HEK293 (cell line): ENCODE measurements at regions not wholly inside any gene's neighbourhood (a gene's known extent, or its start where the extent isn't known, plus 50 kb on each side); places are given as distances from the start of the nearest gene placed in this dataset.

Source experiments
- CTCF ChIP-seq: fragments of 450-650 bp; formaldehyde crosslinking; IDR thresholded peaks from 2 replicates; pipeline ENCODE4 v1.5.1; 2016; ENCODE audit warnings: missing biosample characterization, missing genetic modification characterization
- SP7 ChIP-seq: fragments of 450-650 bp; formaldehyde crosslinking; IDR thresholded peaks from 2 replicates; pipeline ENCODE4 v1.5.1; 2016; ENCODE audit warnings: missing biosample characterization, missing genetic modification characterization
- ZEB2 ChIP-seq: fragments of 450-650 bp; formaldehyde crosslinking; IDR thresholded peaks from 2 replicates; pipeline ENCODE4 v1.5.1; 2016; ENCODE audit warnings: missing biosample characterization, missing genetic modification characterization
- ZNF23 ChIP-seq: fragments of 450-650 bp; formaldehyde crosslinking; IDR thresholded peaks from 2 replicates; pipeline ENCODE4 v1.5.1; 2016; ENCODE audit warnings: missing biosample characterization, missing genetic modification characterization, borderline replicate concordance
- ZNF274 ChIP-seq, 2 experiments: fragments of 200-500 bp in 1 of 2; fragments of 450-650 bp in 1 of 2; sonication (Bioruptor generic) in 1 of 2; formaldehyde crosslinking in 1 of 2; IDR thresholded peaks; 2 replicates each; pipeline versions ENCODE4 v1.5.1 to v1.6.1; 2014 to 2016; ENCODE audit warnings: borderline replicate concordance in 1 of 2, inconsistent platforms in 1 of 2, low read length in 1 of 2, missing biosample characterization in 1 of 2, missing genetic modification characterization in 1 of 2
- ZNF302 ChIP-seq: fragments of 450-650 bp; formaldehyde crosslinking; IDR thresholded peaks from 2 replicates; pipeline ENCODE4 v1.5.1; 2016; ENCODE audit warnings: missing biosample characterization, missing genetic modification characterization, low read depth
- ZNF555 ChIP-seq: fragments of 450-650 bp; formaldehyde crosslinking; conservative IDR thresholded peaks from 2 replicates; pipeline ENCODE4 v1.5.1; 2017; ENCODE audit warnings: missing biosample characterization, mild to moderate bottlenecking, missing genetic modification characterization, inconsistent platforms
- ZNF585B ChIP-seq: fragments of 450-650 bp; formaldehyde crosslinking; IDR thresholded peaks from 2 replicates; pipeline ENCODE4 v1.5.1; 2016; ENCODE audit warnings: missing biosample characterization, missing genetic modification characterization
- ZNF677 ChIP-seq: fragments of 450-650 bp; IDR thresholded peaks from 2 replicates; pipeline ENCODE4 v1.5.0; 2018; ENCODE audit warnings: missing biosample characterization, mild to moderate bottlenecking, missing genetic modification characterization, moderate library complexity
- TF ChIP-seq, protein P1 (sequence below): fragments of 450-650 bp; IDR thresholded peaks from 2 replicates; pipeline ENCODE4 v1.5.1; 2018; ENCODE audit warnings: missing biosample characterization, missing genetic modification characterization
- TF ChIP-seq, protein P2 (sequence below): fragments of 450-650 bp; formaldehyde crosslinking; IDR thresholded peaks from 2 replicates; pipeline ENCODE4 v1.5.1; 2016; ENCODE audit warnings: missing biosample characterization, missing genetic modification characterization, borderline replicate concordance
- TF ChIP-seq, protein P3 (sequence below): fragments of 450-650 bp; formaldehyde crosslinking; IDR thresholded peaks from 2 replicates; pipeline ENCODE4 v1.5.1; 2016; ENCODE audit warnings: missing biosample characterization, missing genetic modification characterization

DNA sequence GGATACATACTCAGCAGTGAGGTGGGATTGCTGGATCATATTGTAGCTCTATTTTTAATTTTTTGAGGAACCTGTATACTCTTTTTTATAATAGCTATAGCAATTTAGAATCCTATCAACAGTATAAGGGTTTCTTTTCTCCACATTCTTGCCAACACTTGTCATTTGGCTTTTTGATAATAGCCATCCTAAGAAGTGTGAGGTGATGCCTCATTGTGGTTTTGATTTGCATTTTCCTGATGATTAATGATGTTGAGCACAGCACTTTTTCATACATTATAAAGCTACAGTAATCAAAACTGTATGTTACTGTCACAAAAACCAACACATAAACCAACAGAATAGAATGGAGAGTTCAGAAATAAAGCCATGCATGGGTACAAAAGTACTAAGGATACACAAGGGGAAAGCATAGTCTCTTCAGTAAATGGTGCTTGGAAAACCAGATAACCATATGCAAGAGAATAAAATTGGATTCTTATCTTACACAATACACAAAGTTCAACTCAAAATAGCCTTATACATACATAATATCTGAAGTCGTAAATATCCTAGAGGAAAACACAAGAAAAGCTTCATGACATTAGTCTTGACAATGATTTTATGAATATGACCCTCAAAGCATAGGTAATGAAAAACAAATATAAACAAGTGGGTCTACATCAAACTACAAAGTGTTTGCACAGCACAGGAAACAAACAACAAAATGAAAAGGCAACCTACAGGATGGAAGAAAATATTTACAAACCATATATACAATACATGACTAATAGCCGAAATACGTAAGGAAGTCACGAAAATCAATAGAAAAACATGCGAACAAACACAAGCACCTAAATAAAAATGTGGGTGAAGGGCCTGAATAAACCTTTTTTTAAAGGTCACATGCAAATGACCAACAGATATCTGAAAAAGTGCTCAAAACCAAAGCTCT lies 287.8 kb upstream of the DAB2 start:
- TF ChIP-seq, protein P1, sequence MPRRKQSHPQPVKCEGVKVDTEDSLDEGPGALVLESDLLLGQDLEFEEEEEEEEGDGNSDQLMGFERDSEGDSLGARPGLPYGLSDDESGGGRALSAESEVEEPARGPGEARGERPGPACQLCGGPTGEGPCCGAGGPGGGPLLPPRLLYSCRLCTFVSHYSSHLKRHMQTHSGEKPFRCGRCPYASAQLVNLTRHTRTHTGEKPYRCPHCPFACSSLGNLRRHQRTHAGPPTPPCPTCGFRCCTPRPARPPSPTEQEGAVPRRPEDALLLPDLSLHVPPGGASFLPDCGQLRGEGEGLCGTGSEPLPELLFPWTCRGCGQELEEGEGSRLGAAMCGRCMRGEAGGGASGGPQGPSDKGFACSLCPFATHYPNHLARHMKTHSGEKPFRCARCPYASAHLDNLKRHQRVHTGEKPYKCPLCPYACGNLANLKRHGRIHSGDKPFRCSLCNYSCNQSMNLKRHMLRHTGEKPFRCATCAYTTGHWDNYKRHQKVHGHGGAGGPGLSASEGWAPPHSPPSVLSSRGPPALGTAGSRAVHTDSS (tag by site-specific recombination), result no peak
- TF ChIP-seq CTCF (tag by site-specific recombination), result no peak
- TF ChIP-seq ZNF585B (tag by site-specific recombination), result no peak
- no peak for TF ChIP-seq ZNF274 (IDR thresholded peaks at IDR 0.05; ENCODE audit: low read length)
- TF ChIP-seq ZNF274 (tag by site-specific recombination; IDR thresholded peaks at IDR 0.05; ENCODE audit: borderline replicate concordance), result no peak
- TF ChIP-seq, protein P2, sequence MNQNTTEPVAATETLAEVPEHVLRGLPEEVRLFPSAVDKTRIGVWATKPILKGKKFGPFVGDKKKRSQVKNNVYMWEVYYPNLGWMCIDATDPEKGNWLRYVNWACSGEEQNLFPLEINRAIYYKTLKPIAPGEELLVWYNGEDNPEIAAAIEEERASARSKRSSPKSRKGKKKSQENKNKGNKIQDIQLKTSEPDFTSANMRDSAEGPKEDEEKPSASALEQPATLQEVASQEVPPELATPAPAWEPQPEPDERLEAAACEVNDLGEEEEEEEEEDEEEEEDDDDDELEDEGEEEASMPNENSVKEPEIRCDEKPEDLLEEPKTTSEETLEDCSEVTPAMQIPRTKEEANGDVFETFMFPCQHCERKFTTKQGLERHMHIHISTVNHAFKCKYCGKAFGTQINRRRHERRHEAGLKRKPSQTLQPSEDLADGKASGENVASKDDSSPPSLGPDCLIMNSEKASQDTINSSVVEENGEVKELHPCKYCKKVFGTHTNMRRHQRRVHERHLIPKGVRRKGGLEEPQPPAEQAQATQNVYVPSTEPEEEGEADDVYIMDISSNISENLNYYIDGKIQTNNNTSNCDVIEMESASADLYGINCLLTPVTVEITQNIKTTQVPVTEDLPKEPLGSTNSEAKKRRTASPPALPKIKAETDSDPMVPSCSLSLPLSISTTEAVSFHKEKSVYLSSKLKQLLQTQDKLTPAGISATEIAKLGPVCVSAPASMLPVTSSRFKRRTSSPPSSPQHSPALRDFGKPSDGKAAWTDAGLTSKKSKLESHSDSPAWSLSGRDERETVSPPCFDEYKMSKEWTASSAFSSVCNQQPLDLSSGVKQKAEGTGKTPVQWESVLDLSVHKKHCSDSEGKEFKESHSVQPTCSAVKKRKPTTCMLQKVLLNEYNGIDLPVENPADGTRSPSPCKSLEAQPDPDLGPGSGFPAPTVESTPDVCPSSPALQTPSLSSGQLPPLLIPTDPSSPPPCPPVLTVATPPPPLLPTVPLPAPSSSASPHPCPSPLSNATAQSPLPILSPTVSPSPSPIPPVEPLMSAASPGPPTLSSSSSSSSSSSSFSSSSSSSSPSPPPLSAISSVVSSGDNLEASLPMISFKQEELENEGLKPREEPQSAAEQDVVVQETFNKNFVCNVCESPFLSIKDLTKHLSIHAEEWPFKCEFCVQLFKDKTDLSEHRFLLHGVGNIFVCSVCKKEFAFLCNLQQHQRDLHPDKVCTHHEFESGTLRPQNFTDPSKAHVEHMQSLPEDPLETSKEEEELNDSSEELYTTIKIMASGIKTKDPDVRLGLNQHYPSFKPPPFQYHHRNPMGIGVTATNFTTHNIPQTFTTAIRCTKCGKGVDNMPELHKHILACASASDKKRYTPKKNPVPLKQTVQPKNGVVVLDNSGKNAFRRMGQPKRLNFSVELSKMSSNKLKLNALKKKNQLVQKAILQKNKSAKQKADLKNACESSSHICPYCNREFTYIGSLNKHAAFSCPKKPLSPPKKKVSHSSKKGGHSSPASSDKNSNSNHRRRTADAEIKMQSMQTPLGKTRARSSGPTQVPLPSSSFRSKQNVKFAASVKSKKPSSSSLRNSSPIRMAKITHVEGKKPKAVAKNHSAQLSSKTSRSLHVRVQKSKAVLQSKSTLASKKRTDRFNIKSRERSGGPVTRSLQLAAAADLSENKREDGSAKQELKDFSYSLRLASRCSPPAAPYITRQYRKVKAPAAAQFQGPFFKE, result no peak
- TF ChIP-seq ZNF677 (tag by site-specific recombination), result no peak
- no peak for TF ChIP-seq SP7 (tag by site-specific recombination)
- no peak for TF ChIP-seq ZNF23 (tag by site-specific recombination)
- TF ChIP-seq ZNF302 (tag by site-specific recombination), result no peak
- TF ChIP-seq, protein P3, sequence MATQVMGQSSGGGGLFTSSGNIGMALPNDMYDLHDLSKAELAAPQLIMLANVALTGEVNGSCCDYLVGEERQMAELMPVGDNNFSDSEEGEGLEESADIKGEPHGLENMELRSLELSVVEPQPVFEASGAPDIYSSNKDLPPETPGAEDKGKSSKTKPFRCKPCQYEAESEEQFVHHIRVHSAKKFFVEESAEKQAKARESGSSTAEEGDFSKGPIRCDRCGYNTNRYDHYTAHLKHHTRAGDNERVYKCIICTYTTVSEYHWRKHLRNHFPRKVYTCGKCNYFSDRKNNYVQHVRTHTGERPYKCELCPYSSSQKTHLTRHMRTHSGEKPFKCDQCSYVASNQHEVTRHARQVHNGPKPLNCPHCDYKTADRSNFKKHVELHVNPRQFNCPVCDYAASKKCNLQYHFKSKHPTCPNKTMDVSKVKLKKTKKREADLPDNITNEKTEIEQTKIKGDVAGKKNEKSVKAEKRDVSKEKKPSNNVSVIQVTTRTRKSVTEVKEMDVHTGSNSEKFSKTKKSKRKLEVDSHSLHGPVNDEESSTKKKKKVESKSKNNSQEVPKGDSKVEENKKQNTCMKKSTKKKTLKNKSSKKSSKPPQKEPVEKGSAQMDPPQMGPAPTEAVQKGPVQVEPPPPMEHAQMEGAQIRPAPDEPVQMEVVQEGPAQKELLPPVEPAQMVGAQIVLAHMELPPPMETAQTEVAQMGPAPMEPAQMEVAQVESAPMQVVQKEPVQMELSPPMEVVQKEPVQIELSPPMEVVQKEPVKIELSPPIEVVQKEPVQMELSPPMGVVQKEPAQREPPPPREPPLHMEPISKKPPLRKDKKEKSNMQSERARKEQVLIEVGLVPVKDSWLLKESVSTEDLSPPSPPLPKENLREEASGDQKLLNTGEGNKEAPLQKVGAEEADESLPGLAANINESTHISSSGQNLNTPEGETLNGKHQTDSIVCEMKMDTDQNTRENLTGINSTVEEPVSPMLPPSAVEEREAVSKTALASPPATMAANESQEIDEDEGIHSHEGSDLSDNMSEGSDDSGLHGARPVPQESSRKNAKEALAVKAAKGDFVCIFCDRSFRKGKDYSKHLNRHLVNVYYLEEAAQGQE, result no peak
- TF ChIP-seq ZEB2 (tag by site-specific recombination), result no peak
- TF ChIP-seq ZNF555 (tag by site-specific recombination), result no peak
